K562 (cell line): ENCODE measurements at regions not wholly inside any gene's neighbourhood (a gene's known extent, or its start where the extent isn't known, plus 50 kb on each side); places are given as distances from the start of the nearest gene placed in this dataset.

Source experiments
- ATAC-seq: fragments of 200-7000 bp; cut with Tn5 transposase; 3 replicates; pipeline ENCODE4 v1.9.1; 2020; ENCODE audit warnings: moderate library complexity
- BruUV-seq: library from RNA; stranded (reverse); fragments of 400-500 nt; replicated peaks from 2 replicates; lab custom pipeline; 2021; lab: Mats Ljungman, UMichigan
- CTCF ChIA-PET: fragments of 300-600 bp; formaldehyde crosslinking; extraction: SDS; loops from one replicate; lab custom pipeline; 2021; ENCODE audit warnings: low intra/inter-chr PET ratio; lab: Yijun Ruan, JAX
- POLR2A ChIA-PET: fragments of 300-600, 350-650 bp; sonication (Branson Sonifier 250); formaldehyde crosslinking; extraction: SDS; loops from one replicate; lab custom pipeline; 2021; ENCODE audit warnings: antibody characterized with exemption, inconsistent platforms; lab: Yijun Ruan, JAX
- DNase-seq, 4 experiments: peaks; one replicate each; pipeline versions ENCODE4 v3.0.0 to v3.0.0-alpha.2; 2011 to 2018; ENCODE audit warnings: low spot score in 3 of 4, mixed read lengths in 3 of 4; ENCODE audit errors: extremely low read depth in 1 of 4
- FAIRE-seq: peaks from 2 replicates; lab custom pipeline; 2011; peaks lifted over from hg19 to GRCh38; lab: Jason Lieb, UNC
- H2AFZ ChIP-seq: 2 replicates; pipeline ENCODE4 v1.6.0; 2011; ENCODE audit warnings: low read depth, low read length, control low read depth, inconsistent platforms
- H3K27ac ChIP-seq: fragments of 200-600 bp; 3 replicates; pipeline ENCODE4 v1.8.0; 2011; ENCODE audit warnings: low read depth, mild to moderate bottlenecking, control low read depth, inconsistent platforms, low read length, moderate library complexity, mixed read lengths; ENCODE audit errors: extremely low read depth
- H3K27me3 ChIP-seq, 2 experiments: fragments of 300-600 bp in 1 of 2; 2 replicates in 1 of 2; 3 replicates in 1 of 2; pipeline versions ENCODE4 v1.6.0 to v1.8.0; 2011; ENCODE audit warnings: inconsistent platforms in 2 of 2, low read length in 2 of 2, mild to moderate bottlenecking in 1 of 2, mixed read lengths in 1 of 2, moderate library complexity in 1 of 2; ENCODE audit not compliant: control insufficient read depth in 2 of 2, insufficient read depth in 2 of 2
- H3K36me3 ChIP-seq: fragments of 300-600 bp; 3 replicates; pipeline ENCODE4 v1.8.0; 2011; ENCODE audit warnings: mild to moderate bottlenecking, low read length, inconsistent platforms; ENCODE audit not compliant: control insufficient read depth, insufficient read depth
- H3K4me1 ChIP-seq, 2 experiments: fragments of 200-600 bp in 1 of 2; replicated peaks in 1 of 2; 2 replicates in 1 of 2; 3 replicates in 1 of 2; pipeline versions ENCODE4 v1.5.1 to v1.8.0; 2011; ENCODE audit warnings: inconsistent platforms in 2 of 2, low read length in 2 of 2, mild to moderate bottlenecking in 1 of 2, mixed read lengths in 1 of 2, moderate library complexity in 1 of 2; ENCODE audit not compliant: control insufficient read depth in 2 of 2, insufficient read depth in 2 of 2
- H3K4me2 ChIP-seq: 2 replicates; pipeline ENCODE4 v1.6.1; 2011; ENCODE audit warnings: low read length, control low read depth, inconsistent platforms, mixed read lengths; ENCODE audit not compliant: insufficient read depth
- H3K4me3 ChIP-seq: fragments of 200-600 bp; sonication (generic), shearing (Covaris generic); 2 replicates; pipeline ENCODE4 v1.5.1; 2016; ENCODE audit warnings: control low read depth, inconsistent platforms
- H3K79me2 ChIP-seq: fragments of 200-600 bp; 3 replicates; pipeline ENCODE4 v1.8.0; 2011; ENCODE audit warnings: low read length, inconsistent platforms; ENCODE audit not compliant: control insufficient read depth, insufficient read depth
- H3K9ac ChIP-seq, 2 experiments: 2 replicates each; pipeline versions ENCODE4 v1.6.0 to v1.6.1; 2011; ENCODE audit warnings: low read depth in 2 of 2, low read length in 2 of 2, control low read depth in 1 of 2, inconsistent platforms in 1 of 2, mild to moderate bottlenecking in 1 of 2, mixed read lengths in 1 of 2; ENCODE audit not compliant: insufficient read depth in 1 of 2
- H3K9me1 ChIP-seq: one replicate; pipeline ENCODE4 v1.6.0; 2011; ENCODE audit warnings: inconsistent platforms, mild to moderate bottlenecking, low read length, moderate library complexity; ENCODE audit not compliant: control insufficient read depth, insufficient read depth
- H3K9me3 ChIP-seq: replicated peaks from 2 replicates; pipeline ENCODE4 v1.5.1; 2011; ENCODE audit warnings: low read depth, low read length, inconsistent platforms; ENCODE audit not compliant: control insufficient read depth, insufficient read depth
- H4K20me1 ChIP-seq: replicated peaks from 2 replicates; pipeline ENCODE4 v1.6.1; 2011; ENCODE audit warnings: low read length, inconsistent platforms, mixed read lengths; ENCODE audit not compliant: control insufficient read depth, insufficient read depth
- CAMTA2 ChIP-seq: fragments of 250-450 bp; sonication (Bioruptor Pico); conservative IDR thresholded peaks from 2 replicates; pipeline ENCODE4 v1.5.1; 2022
- CBX3 ChIP-seq, 2 experiments: IDR thresholded peaks; 1 replicate in 1 of 2; 2 replicates in 1 of 2; pipeline ENCODE4 v1.6.1; 2012; ENCODE audit warnings: inconsistent platforms in 2 of 2, low read length in 2 of 2, borderline replicate concordance in 1 of 2, control low read depth in 1 of 2
- CBX5 ChIP-seq: IDR thresholded peaks from 2 replicates; pipeline ENCODE4 v1.6.1; 2014; ENCODE audit warnings: low read depth, borderline replicate concordance
- CREB1 ChIP-seq, 2 experiments: sonication (generic) in 1 of 2; formaldehyde crosslinking in 1 of 2; IDR thresholded peaks; 2 replicates each; pipeline versions ENCODE4 v1.6.1 to v1.8.0; 2012 to 2022; ENCODE audit warnings: inconsistent platforms in 1 of 2, mild to moderate bottlenecking in 1 of 2, missing genetic modification reagents in 1 of 2, moderate library complexity in 1 of 2
- EHMT2 ChIP-seq: fragments of 450-650 bp; IDR thresholded peaks from 2 replicates; pipeline ENCODE4 v1.6.1; 2018; ENCODE audit warnings: antibody characterized with exemption
- ELF1 ChIP-seq: fragments of 200-800 bp; sonication (Bioruptor generic); IDR thresholded peaks from 2 replicates; pipeline ENCODE4 v1.6.1; 2016; ENCODE audit warnings: missing genetic modification characterization, missing compliant biosample characterization
- MTA2 ChIP-seq: fragments of 450-650 bp; IDR thresholded peaks from 2 replicates; pipeline ENCODE4 v1.6.1; 2016; ENCODE audit warnings: low read depth
- SAFB2 ChIP-seq: fragments of 200-400 bp; formaldehyde crosslinking; IDR thresholded peaks from 2 replicates; pipeline ENCODE4 v1.6.1; 2018; ENCODE audit warnings: borderline replicate concordance, low read length, low read depth, moderate library complexity; ENCODE audit not compliant: severe bottlenecking
- SMAD4 ChIP-seq: fragments of 250-450 bp; sonication (Bioruptor Pico); conservative IDR thresholded peaks from 2 replicates; pipeline ENCODE4 v1.8.0; 2021; ENCODE audit warnings: inconsistent platforms, mild to moderate bottlenecking, moderate library complexity
- SNRNP70 ChIP-seq: fragments of 200-400 bp; formaldehyde crosslinking; optimal IDR thresholded peaks from 2 replicates; pipeline ENCODE3; 2017; ENCODE audit warnings: low read depth, low read length
- TAL1 ChIP-seq: fragments of 450-650 bp; IDR thresholded peaks from 2 replicates; pipeline ENCODE4 v1.6.1; 2016; ENCODE audit warnings: mild to moderate bottlenecking
- TCF3 ChIP-seq: sonication (generic); formaldehyde crosslinking; IDR thresholded peaks from 2 replicates; pipeline ENCODE4 v1.4.0; 2020; ENCODE audit warnings: mild to moderate bottlenecking, missing genetic modification reagents
- TRIM24 ChIP-seq, 2 experiments: fragments of 450-650 bp; IDR thresholded peaks; 2 replicates each; pipeline ENCODE4 v1.6.1; 2016
- TRIM28 ChIP-seq: fragments of 450-650 bp; IDR thresholded peaks from 2 replicates; pipeline ENCODE4 v1.6.1; 2017
- ZNF431 ChIP-seq: sonication (generic); formaldehyde crosslinking; IDR thresholded peaks from 2 replicates; pipeline ENCODE4 v1.8.0; 2022; ENCODE audit warnings: mild to moderate bottlenecking, missing genetic modification reagents
- WGBS: fragments of 100-300 bp; shearing (Covaris generic); methylation state at CpG from one replicate; pipeline ENCODE4 v1.1.6; 2016; ENCODE audit warnings: low coverage, mixed read lengths; ENCODE audit not compliant: insufficient coverage; ENCODE audit errors: missing lambda C conversion rate; 5-methylcytosine and 5-hydroxymethylcytosine counted together
- in situ Hi-C: fragments of 300-500 bp; cut with MboI; formaldehyde crosslinking; loops from 4 replicates; pipeline ENCODE4 v1.15.0; 2018; ENCODE audit warnings: inconsistent platforms, mixed read lengths
- intact Hi-C: fragments of 100-400 bp; cut with micrococcal nuclease; formaldehyde crosslinking; loops from 2 replicates; pipeline ENCODE4 v1.14.2; 2022
- TF ChIP-seq, protein P1 (sequence below), 2 experiments: IDR thresholded peaks; 2 replicates each; pipeline ENCODE4 v1.6.1; 2011; ENCODE audit warnings: borderline replicate concordance in 1 of 2, control low read depth in 1 of 2, low read depth in 1 of 2, low read length in 1 of 2, mild to moderate bottlenecking in 1 of 2, mixed read lengths in 1 of 2, moderate library complexity in 1 of 2; ENCODE audit not compliant: insufficient read depth in 1 of 2, insufficient read length in 1 of 2, poor library complexity in 1 of 2, severe bottlenecking in 1 of 2; ENCODE audit errors: extremely low read depth in 1 of 2
- TF ChIP-seq, protein P2 (sequence below): sonication (generic); formaldehyde crosslinking; IDR thresholded peaks from 2 replicates; pipeline ENCODE4 v1.8.0; 2022; ENCODE audit warnings: mild to moderate bottlenecking, missing genetic modification reagents, borderline replicate concordance
- TF ChIP-seq, protein P3 (sequence below): fragments of 250-450 bp; sonication (Bioruptor Pico); IDR thresholded peaks from 2 replicates; pipeline ENCODE4 v1.8.0; 2022; ENCODE audit warnings: inconsistent platforms

DNA sequence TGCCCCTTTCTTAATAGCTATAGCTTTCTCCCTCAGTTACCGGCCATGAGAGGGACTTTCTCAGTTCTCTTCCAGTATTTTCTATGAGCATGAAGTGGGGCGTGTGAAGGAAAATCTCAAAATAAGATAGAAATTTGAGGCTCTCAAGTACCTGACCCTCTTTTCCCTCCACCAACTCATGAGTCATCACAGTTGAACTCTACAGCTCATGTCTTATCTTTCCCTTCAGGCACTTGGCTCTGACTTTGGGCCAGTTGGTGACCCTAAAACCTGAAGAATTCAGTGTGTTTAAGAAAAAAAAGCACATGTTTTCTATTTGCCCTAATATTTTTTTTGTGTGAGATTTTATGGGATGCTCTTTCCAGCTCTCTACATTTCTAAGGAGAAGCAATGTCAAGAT, 896.7 kb upstream of the ZEB2 start (continued):
- no peak for TF ChIP-seq MTA2
- TF ChIP-seq EHMT2, result peak; percentile 94
- no peak for TF ChIP-seq ELF1 (tag)
- TF ChIP-seq, protein P1, sequence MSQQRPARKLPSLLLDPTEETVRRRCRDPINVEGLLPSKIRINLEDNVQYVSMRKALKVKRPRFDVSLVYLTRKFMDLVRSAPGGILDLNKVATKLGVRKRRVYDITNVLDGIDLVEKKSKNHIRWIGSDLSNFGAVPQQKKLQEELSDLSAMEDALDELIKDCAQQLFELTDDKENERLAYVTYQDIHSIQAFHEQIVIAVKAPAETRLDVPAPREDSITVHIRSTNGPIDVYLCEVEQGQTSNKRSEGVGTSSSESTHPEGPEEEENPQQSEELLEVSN (IDR thresholded peaks at IDR 0.05; ENCODE audit: borderline replicate concordance in 1 of 2, extremely low read depth in 1 of 2, insufficient read depth in 1 of 2, insufficient read length in 1 of 2, low read depth in 1 of 2, low read length in 1 of 2, poor library complexity in 1 of 2, severe bottlenecking in 1 of 2), result peak in 1 of 2 experiments; percentile 84
- peak; percentile 18; the same call in 1 of the 2 replicates for TF ChIP-seq TAL1
- TF ChIP-seq TRIM24 (IDR thresholded peaks at IDR 0.05), result peak; percentile 83
- TF ChIP-seq ZNF431, result no peak
- no peak for TF ChIP-seq SNRNP70

DNA sequence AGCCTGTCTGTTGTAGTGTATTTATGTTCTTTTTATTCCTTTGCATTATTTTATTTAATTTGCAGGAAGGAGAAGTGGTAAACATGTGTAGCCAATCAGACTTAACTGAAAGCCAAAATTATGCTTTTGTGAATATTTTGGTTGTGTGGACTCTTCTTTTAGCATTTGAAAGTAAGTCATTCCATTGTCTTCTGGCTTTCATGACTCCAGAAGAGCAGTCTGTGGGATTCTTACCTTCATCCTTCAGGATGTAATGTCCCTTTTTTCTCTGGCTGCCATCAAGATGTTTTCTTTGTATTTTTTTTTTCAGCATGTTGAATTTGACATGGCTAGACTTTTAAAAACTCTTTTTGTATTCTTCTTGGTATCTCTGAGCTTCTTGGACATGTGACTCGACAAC, 895.2 kb upstream of the ZEB2 start:
- H3K27ac ChIP-seq, result no peak overlapping the region
- H3K79me2 ChIP-seq, result no peaks in the 10 kb centered on the region
- peaks cover 0 to 2% of the 10 kb centered on the region in 2 experiments; a peak in 3 of 5 replicates for H3K4me1 ChIP-seq
- H3K27me3 ChIP-seq, result no peaks in the 10 kb centered on the region
- DNase-seq, result no peak
- WGBS, result 40% methylated on average over 1 of the region's 1 CpG
- no peak for ATAC-seq
- no peak overlapping the region for H3K4me3 ChIP-seq
- FAIRE-seq, result peak; percentile 44
- H3K9ac ChIP-seq, result no peak overlapping the region
- ChIA-PET CTCF (no interaction called here), POLR2A (no interaction called here)
- H3K36me3 ChIP-seq, result no peaks in the 10 kb centered on the region
- no peak overlapping the region for H2AFZ ChIP-seq
- H3K9me3 ChIP-seq, result peaks cover 7% of the 10 kb centered on the region
- BruUV-seq, result no TSS peak
- no peaks in the 10 kb centered on the region for H3K9me1 ChIP-seq
- in situ Hi-C loops, result no loop called here
- intact Hi-C loops, result no loop called here
- H4K20me1 ChIP-seq, result no peaks in the 10 kb centered on the region
- H3K4me2 ChIP-seq, result no peak overlapping the region
- TF ChIP-seq SAFB2 (no peak), CREB1 (IDR thresholded peaks at IDR 0.05) (no peak), CREB1 (CRISPR knock-in tag; IDR thresholded peaks at IDR 0.05) (no peak), TRIM24 (IDR thresholded peaks at IDR 0.05) (peak in 1 of 2 experiments; percentile 39; a peak in 1 of 4 replicates), SMAD4 (CRISPR knock-in tag) (no peak), CBX3 (IDR thresholded peaks at IDR 0.05; ENCODE audit: borderline replicate concordance in 1 of 2, low read length in 2 of 2) (peak in 1 of 2 experiments; percentile 98; a peak in 2 of 3 replicates), CBX5 (peak; percentile 84; the same call in 1 of the 2 replicates), CAMTA2 (CRISPR knock-in tag) (no peak), TCF3 (CRISPR knock-in tag) (no peak), TRIM28 (0 out of 2 replicates have a peak, but pooled peaks have one; percentile 80)
- TF ChIP-seq, protein P2, sequence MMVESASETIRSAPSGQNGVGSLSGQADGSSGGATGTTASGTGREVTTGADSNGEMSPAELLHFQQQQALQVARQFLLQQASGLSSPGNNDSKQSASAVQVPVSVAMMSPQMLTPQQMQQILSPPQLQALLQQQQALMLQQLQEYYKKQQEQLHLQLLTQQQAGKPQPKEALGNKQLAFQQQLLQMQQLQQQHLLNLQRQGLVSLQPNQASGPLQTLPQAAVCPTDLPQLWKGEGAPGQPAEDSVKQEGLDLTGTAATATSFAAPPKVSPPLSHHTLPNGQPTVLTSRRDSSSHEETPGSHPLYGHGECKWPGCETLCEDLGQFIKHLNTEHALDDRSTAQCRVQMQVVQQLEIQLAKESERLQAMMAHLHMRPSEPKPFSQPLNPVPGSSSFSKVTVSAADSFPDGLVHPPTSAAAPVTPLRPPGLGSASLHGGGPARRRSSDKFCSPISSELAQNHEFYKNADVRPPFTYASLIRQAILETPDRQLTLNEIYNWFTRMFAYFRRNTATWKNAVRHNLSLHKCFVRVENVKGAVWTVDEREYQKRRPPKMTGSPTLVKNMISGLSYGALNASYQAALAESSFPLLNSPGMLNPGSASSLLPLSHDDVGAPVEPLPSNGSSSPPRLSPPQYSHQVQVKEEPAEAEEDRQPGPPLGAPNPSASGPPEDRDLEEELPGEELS (CRISPR knock-in tag), result no peak
- TF ChIP-seq, protein P3, sequence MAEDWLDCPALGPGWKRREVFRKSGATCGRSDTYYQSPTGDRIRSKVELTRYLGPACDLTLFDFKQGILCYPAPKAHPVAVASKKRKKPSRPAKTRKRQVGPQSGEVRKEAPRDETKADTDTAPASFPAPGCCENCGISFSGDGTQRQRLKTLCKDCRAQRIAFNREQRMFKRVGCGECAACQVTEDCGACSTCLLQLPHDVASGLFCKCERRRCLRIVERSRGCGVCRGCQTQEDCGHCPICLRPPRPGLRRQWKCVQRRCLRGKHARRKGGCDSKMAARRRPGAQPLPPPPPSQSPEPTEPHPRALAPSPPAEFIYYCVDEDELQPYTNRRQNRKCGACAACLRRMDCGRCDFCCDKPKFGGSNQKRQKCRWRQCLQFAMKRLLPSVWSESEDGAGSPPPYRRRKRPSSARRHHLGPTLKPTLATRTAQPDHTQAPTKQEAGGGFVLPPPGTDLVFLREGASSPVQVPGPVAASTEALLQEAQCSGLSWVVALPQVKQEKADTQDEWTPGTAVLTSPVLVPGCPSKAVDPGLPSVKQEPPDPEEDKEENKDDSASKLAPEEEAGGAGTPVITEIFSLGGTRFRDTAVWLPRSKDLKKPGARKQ (CRISPR knock-in tag), result no peak
